ENCODE measurements at regions not wholly inside any gene's neighbourhood (a gene's known extent, or its start where the extent isn't known, plus 50 kb on each side); places are given as distances from the start of the nearest gene placed in this dataset.

DNA sequence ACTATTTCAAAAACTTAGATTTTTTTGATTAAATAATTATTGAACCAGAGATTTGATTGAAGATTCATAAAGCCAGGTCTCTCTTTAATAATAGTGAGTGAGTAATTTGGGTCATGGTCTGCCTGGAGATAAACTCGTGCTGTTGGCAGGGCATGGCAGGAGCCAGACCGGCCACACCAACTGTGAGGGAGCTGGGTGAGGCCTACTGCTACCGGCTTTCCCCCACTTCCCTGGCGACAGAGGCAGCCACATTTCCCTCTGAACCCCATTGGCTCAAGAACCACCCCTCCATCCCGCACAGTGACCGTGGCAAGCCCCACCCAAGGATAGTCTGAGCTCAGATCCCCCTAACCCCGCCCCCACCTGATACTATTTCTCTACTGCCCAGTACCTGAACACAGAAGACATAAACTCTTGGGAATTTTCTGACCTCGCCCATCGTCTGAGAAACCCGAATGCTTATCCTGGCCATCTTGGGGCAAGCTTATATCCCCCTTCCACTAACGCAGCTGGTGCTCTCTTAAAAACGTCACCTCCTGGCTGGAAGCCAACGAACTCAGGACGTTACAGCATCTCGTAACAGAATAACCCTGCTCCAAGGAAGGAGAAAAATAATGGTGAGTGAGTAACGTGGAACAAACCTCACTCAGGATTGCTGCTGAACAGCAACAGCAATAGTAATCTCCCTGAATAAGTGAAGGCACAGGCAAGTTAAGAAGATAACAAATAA lies 627.6 kb upstream of the PCDH9 start:
- TF ChIP-seq ZBTB7A (IDR thresholded peaks at IDR 0.05; ENCODE audit: low read depth) (no peak), CEBPB (IDR thresholded peaks at IDR 0.05) (no peak), NFIC (IDR thresholded peaks at IDR 0.05) (no peak), TCF12 (IDR thresholded peaks at IDR 0.05; ENCODE audit: low read depth) (no peak), YY1 (IDR thresholded peaks at IDR 0.05; ENCODE audit: low read depth) (no peak)
